GM12891 (cell line): ENCODE measurements at regions not wholly inside any gene's neighbourhood (a gene's known extent, or its start where the extent isn't known, plus 50 kb on each side); places are given as distances from the start of the nearest gene placed in this dataset.
"Not testable (repeated sequence)": the region's sequence is repeated elsewhere in the genome, so short reads cannot be mapped to it uniquely, and the experiment has no call there.

Experiments
- DNase-seq: peaks from one replicate; pipeline ENCODE4 v3.0.0; 2011; ENCODE audit warnings: low spot score; ENCODE audit not compliant: insufficient read length
- FAIRE-seq: peaks from 2 replicates; lab custom pipeline; 2011; peaks lifted over from hg19 to GRCh38; lab: Jason Lieb, UNC
- PAX5 ChIP-seq: IDR thresholded peaks from 2 replicates; pipeline ENCODE4 v1.6.1; 2011; ENCODE audit warnings: low read length, moderate library complexity, mild to moderate bottlenecking; ENCODE audit not compliant: insufficient read depth, severe bottlenecking
- POLR2A ChIP-seq: IDR thresholded peaks from 2 replicates; pipeline ENCODE4 v1.6.1; 2011; ENCODE audit warnings: low read depth, low read length, control low read depth
- POLR2AphosphoS5 ChIP-seq: IDR thresholded peaks from 2 replicates; pipeline ENCODE4 v1.6.1; 2011; ENCODE audit warnings: low read depth, low read length, control low read depth
- POU2F2 ChIP-seq: IDR thresholded peaks from 2 replicates; pipeline ENCODE4 v1.6.1; 2011; ENCODE audit warnings: low read depth, mild to moderate bottlenecking, control low read depth, low read length, moderate library complexity
- SPI1 ChIP-seq: IDR thresholded peaks from 2 replicates; pipeline ENCODE4 v1.6.1; 2011; ENCODE audit warnings: low read depth, low read length, control low read depth
- TAF1 ChIP-seq: IDR thresholded peaks from 2 replicates; pipeline ENCODE4 v1.6.1; 2011; ENCODE audit warnings: low read depth, low read length, control low read depth

GRCh38 chr2:160570376-160570775 lies 76.8 kb upstream of the RBMS1 start:
- no peak for FAIRE-seq
- TF ChIP-seq POLR2A (no peak), POU2F2 (no peak), SPI1 (no peak), PAX5 (no peak), TAF1 (no peak), POLR2AphosphoS5 (no peak)
- no peak for DNase-seq

- TF ChIP-seq SPI1, result no peak
- no peak for TF ChIP-seq POLR2AphosphoS5
- TF ChIP-seq PAX5, result no peak
- TF ChIP-seq POLR2A, result no peak
- FAIRE-seq, result no peak
- no peak for DNase-seq
Observed at GRCh38 chr2:160574468-160575140, 81.0 kb upstream of the RBMS1 start.

DNA sequence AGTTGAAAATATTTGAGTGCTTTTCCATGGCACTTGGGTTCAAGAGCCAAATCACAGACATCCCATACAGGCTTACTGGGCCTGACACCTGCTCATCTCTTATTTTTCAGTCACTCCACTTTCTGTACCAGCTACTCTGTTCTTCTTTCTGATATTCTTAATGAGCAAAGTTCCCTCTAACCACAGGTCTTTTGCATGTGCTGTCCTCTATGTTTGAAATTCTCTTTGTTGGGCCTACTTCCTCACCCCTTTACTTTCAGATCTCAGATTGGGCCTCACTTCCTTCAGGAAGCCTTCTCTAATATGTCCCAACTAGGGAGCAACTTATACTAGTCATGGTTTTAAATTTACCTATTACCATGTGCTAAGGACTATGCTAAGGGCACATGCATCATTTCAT lies 81.8 kb upstream of the RBMS1 start:
- TF ChIP-seq PAX5 (no peak), TAF1 (no peak), POLR2AphosphoS5 (no peak), SPI1 (no peak), POLR2A (no peak), POU2F2 (no peak)
- DNase-seq (no peak), FAIRE-seq (no peak)

GRCh38 chr2:160576054-160576499 lies 82.5 kb upstream of the RBMS1 start:
- no peak for DNase-seq
- no peak for FAIRE-seq
- no peak for TF ChIP-seq POLR2A
- no peak for TF ChIP-seq SPI1
- no peak for TF ChIP-seq POU2F2
- TF ChIP-seq POLR2AphosphoS5, result no peak
- no peak for TF ChIP-seq TAF1
- no peak for TF ChIP-seq PAX5

GRCh38 chr2:160577081-160577480 lies 83.5 kb upstream of the RBMS1 start:
- DNase-seq, FAIRE-seq: not testable (repeated sequence)

DNA sequence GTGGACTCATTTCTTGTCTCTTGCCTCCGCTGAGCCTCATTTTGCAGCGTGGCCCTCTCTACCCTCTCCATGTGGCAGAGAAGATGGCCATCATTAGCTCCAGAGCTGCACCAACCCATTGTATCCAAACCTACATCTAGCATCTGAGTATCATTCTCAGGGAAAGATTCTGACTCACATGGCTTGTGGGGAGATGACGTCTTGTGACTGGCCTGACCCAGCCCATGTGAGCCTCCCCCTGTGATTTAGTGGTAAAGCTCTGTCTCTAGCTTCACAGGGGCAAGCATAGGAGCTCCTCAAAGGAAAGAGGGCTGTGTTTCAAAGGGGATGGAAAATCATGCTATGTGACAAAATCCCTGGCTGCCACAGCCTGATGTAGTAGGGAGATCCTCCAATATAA lies 87.4 kb upstream of the RBMS1 start:
- FAIRE-seq (no peak), DNase-seq (no peak)
- TF ChIP-seq SPI1 (no peak), POU2F2 (no peak), PAX5 (no peak), TAF1 (no peak), POLR2AphosphoS5 (no peak), POLR2A (no peak)

- no peak for TF ChIP-seq SPI1
- TF ChIP-seq POLR2A, result no peak
- TF ChIP-seq PAX5, result no peak
- TF ChIP-seq POU2F2, result no peak
- FAIRE-seq (no peak), DNase-seq (no peak)
Observed at GRCh38 chr2:160581448-160581847, 87.8 kb upstream of the RBMS1 start.

DNA sequence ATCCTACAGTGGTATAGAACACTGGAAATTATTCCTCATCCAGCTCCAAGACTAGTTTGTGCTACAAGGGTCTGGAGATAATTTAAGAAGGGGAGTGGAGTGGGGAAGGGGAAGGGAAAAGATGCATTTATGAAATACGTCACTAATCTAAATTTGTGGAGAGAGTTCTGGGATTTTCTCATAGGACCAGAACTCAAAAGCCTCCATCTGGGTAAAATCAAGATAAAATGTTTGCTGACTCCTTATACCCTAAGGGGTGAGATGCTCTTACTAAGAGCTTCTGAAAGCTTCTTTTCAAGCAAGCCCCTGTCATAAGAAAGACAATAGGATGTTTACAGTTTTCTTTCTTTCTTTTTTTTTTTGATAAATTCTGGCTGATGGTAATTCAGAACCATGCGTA lies 88.5 kb upstream of the RBMS1 start:
- DNase-seq (no peak), FAIRE-seq (no peak)
- no peak for TF ChIP-seq POLR2AphosphoS5
- TF ChIP-seq POLR2A, result no peak
- no peak for TF ChIP-seq PAX5
- no peak for TF ChIP-seq POU2F2
- no peak for TF ChIP-seq TAF1
- no peak for TF ChIP-seq SPI1

- FAIRE-seq (no peak), DNase-seq (no peak)
- TF ChIP-seq POU2F2 (no peak), POLR2A (no peak), POLR2AphosphoS5 (no peak), TAF1 (no peak), PAX5 (no peak), SPI1 (no peak)
Observed at GRCh38 chr2:160582490-160583145, 89.0 kb upstream of the RBMS1 start.

DNA sequence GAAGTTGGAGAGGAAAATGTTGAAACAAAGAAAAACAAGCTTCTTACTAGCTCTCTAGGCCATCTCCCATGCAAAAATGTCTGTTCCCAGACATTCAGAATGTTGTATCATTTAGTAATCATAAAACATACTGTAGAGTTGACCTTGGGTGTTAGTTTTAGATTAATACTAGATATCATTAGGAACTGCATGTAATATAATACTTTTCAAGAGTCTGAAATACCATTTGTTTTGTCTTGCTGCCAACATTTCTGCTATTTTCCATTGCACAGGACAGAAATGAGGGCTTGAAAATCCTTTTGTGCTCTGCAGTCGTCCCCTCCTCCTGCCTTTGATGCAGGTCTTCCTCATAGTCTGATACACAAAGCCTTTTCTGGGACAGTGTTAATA lies 89.5 kb upstream of the RBMS1 start:
- no peak for TF ChIP-seq POLR2A
- no peak for TF ChIP-seq PAX5
- no peak for TF ChIP-seq TAF1
- no peak for TF ChIP-seq POLR2AphosphoS5
- TF ChIP-seq POU2F2, result no peak
- TF ChIP-seq SPI1, result no peak
- FAIRE-seq (no peak), DNase-seq (no peak)
